ENCODE measurements at regions not wholly inside any gene's neighbourhood (a gene's known extent, or its start where the extent isn't known, plus 50 kb on each side); places are given as distances from the start of the nearest gene placed in this dataset.

DNA sequence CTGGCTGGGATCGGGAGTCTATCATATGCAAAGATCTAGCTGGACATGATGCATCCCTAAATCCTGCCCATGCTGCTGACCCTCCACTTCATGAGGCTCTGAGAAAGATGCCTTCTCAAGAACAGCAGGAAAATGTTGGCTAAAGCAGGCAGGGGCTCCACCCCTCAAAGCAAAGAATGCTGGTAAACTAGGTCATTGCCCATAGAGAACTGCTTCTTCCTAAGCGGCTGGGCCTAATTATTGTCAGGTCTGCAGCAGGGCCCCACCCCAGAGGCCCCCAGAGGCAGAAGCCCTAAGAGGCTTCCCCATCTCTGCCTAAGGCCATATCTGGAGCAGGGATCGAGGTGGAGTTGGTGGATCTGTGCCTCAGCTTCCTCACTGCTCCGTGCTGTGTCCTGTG is 447.4 kb upstream of the PROK2 start:
- DNase-seq (ENCODE audit: low read depth): no peak

GRCh38 chr3:72231439-72232196 is 446.7 kb upstream of the PROK2 start:
- DNase-seq (ENCODE audit: low read depth): no peak

DNA sequence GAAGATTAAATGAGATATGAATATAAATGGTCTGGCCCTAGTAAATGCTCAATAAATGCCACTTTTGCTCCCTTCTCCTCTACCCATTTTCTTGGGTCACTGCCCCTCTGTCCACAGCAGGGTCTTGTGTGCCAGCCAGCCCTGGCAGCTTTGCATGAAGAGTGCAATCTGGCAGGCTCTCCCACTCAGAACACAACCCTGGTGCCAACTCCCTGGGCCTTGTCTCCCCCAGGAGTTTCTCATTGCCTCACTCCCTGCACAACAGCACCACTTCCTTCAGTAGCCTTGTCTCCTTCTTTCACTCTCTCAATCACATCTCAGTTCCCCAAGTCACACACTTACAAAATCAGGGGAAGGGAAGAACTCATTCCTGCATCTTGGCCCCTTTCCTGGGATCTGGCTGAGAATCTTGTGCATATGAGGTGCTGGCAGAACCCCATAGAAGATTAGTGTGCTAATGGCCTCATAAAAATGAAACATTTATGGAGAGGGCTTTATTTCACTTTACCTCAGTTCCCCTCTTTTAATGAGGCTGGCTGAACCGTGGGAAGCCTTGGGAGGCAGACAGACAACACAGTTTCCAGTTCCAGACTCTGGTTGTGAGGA is 445.9 kb upstream of the PROK2 start:
- no peak for DNase-seq (ENCODE audit: low read depth)

GRCh38 chr3:72229952-72230351 is 445.0 kb upstream of the PROK2 start:
- no peak for DNase-seq (ENCODE audit: low read depth)

GRCh38 chr3:72227486-72228070 is 442.6 kb upstream of the PROK2 start:
- no peak for DNase-seq (ENCODE audit: low read depth)

DNA sequence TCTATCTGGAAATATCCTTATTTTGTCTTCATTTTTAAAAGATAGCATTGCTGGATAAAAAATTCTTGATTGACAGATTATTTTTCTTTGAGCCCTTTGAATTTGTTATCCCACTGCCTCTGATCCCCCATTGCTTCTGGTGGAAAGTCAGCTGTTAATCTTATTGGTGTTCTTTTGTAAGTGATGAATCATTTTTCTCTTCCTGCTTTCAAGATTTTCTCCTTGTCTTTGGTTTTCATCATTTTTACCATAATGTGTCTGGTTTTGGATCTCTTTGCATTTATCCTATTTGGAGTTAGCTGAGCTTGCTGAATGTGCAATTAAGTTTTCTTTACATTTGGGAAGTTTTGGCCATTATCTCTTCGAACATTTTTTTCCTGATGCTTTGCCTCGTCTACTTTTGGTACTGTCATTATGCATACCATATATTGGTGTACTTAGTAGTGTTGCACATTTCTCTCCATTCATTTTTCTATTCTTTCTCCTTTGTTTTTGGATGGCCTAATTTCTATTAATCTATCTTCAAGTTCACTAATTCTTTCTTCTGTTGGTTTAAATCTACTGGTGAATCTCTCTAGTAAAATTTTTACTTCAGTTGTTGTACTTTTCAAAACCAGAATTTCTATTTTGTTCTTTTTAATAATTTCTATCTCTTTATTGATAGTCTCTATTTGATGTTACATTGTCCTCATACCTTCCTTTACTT is 440.0 kb upstream of the PROK2 start:
- no peak for DNase-seq (ENCODE audit: low read depth)

DNA sequence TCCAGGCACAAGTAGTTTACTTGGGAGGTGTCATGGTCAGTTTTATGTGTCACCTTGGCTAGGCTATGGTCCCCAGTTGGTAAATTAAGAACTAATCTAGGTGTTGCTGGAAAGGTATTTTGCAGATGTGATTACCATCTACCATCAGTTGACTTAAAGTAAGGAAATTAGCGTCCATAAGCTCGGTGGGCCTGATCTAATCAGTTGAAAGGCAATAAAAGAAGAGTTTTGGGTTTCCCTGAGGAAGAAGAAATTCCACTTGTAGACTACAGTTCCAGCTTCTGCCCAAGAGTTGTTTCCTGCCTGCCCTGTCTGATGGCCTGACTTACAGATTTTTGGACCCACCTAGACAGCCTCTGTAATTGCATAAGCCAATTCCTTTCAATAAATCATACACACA is 438.7 kb upstream of the PROK2 start:
- DNase-seq (ENCODE audit: low read depth): no peak

DNA sequence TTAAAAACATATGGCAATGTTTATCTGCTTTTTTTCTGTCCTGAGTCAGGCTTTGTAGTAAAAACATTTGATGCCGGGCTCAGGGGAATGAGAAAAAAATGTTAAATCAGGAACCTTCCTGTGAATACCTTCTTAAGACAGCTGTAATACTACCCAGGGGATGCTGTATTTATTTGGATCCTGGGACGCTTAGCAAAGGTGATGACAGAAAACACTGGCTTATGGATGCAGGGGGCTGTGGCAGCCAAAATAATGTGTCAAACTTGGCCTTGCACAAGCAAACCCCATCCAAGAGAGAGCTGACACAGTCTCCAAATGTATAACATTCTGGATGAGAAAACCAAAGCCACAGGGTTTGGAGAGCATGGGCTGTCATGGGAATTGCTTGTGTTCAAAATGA is 438.2 kb upstream of the PROK2 start:
- DNase-seq (ENCODE audit: low read depth): no peak

- no peak for DNase-seq (ENCODE audit: low read depth)
Observed at GRCh38 chr3:72222410-72222809, 437.5 kb upstream of the PROK2 start.

GRCh38 chr3:72220946-72221345 is 436.0 kb upstream of the PROK2 start:
- DNase-seq (ENCODE audit: low read depth): no peak

DNA sequence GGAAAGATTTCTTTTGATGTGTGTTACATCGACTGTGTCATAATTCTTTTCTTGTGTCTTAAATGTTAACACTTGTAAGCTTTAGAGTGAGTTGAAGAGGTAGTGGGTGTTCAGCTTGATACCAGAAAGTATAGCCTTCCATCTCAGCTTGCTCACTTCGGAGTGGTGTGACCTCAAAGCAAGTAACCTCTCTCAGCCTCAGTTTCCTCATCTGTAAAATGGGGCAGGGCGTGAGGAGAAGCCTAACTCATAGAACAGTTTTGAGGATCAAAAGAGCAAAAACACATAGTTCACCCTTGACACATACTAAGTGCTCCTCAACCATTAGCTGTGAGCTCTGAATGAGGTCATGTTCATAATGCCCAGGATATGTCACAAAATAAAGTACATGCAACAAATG is 434.8 kb upstream of the PROK2 start:
- no peak for DNase-seq (ENCODE audit: low read depth)

- no peak for DNase-seq (ENCODE audit: low read depth)
Observed at GRCh38 chr3:72217570-72217969, 432.6 kb upstream of the PROK2 start.

- DNase-seq (ENCODE audit: low read depth): no peak
Observed at GRCh38 chr3:72214066-72214951, 429.4 kb upstream of the PROK2 start.

GRCh38 chr3:72213296-72214065 is 428.5 kb upstream of the PROK2 start:
- no peak for DNase-seq (ENCODE audit: low read depth)

DNA sequence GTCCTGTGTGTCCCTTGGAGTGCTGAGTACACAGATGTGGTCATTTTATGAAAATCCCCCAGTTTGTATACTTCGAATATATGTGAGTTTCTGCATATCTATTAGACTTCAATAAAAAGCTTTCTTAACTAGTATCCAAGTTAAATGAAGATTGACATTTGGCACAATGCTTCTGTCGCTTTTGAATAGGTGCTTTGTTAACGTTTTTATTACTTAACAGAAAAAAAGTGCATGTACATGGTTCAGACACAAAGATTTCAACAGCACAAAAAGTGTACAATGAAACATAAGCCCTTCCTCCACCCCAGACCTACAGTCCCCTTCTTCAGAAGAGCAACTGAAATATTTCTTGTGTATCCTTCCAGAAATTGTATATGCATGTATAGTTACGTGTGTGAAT is 427.4 kb upstream of the PROK2 start:
- no peak for DNase-seq (ENCODE audit: low read depth)

DNA sequence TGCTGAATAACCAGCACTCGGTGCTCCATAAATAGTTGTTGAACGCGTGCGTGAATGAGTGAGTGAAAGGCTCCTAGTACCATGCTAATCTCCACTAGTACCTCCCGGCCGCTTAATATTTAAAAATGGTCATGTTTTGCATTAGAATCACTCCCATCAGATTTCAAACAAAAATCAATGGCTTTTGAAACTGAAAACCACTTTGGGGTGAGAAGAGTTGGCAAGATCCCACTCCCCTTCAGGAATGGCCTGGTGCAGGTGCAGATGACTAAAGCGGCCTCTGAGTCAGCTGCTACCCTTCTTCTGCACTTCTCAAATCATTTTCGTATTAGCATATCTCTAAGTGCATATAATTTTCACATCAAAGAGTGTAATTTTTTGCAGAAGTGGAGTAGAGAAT is 425.3 kb upstream of the PROK2 start:
- DNase-seq (ENCODE audit: low read depth): no peak

- no peak for DNase-seq (ENCODE audit: low read depth)
Observed at GRCh38 chr3:72205297-72205826, 420.4 kb upstream of the PROK2 start.

DNA sequence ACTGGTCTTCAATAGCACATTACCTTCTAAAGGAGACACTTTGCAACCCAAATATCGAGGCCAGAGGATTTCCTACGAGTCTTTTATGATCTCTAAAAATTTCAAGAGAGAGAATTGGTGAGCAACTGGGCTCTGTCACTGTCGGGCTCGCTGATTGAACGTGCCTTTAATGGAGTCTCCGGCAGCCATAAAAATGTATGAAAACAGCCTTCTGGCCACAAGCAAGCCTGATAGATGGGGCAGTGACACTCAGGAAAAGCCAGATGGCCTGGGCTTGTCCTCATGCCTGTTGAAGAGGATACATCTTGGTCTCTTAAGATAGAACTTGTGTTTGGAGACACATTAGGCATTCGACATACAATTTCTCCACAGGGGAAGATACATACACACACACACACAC is 419.5 kb upstream of the PROK2 start:
- DNase-seq (ENCODE audit: low read depth): no peak

DNA sequence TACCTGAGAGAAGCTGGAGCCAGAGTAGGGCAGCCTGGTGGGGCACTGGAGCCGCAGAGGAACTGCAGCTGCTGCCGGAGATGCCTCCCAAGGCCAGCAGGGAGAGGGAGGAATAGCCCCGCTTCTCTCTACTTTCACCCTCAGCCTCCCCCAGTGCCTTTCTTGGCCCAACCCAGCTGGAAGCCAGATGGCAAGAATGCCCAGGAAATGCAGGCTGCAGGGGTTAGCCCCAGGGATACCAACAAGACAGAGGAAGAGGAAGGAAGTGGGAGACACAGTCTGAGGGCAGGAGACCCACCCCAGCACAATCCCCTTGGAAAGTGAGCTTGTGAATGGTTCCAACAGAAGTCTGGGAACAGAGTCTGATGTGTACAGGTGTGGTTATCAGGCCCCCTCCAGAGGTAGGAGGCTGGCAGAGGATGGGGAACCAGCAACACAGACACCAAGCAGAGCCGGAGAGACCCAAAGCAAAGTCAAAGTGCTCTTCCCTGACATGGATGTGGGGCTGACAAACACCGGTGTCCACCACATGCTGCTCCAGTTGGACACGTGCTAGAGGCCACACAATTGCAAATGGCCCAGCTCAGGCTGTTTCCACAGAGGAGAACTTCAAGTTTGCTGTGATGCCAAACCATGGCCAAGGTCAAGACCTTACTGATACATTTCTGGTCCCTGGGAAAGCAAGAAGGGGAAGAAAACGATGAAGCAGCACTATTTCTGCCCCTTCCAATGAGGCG is 418.8 kb upstream of the PROK2 start:
- DNase-seq (ENCODE audit: low read depth): no peak

DNA sequence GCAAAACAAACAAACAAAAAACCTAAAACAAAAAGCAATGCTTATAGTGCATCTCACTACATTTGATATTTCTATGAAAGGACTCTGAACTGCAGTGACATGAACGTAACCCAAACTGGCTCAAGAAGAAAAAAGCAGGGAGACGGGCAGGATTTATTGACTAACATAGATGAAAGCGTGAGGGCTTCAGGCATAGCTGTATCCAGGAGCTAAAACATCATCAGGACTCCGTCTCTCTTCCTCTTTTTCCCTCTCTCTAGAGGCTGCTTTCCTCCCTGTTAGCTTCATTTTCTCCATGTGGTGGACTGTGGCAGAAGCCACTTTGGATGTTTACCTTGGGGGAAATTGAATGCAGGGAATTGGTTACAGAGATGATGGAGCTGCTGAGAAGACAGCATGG is 418.2 kb upstream of the PROK2 start:
- DNase-seq (ENCODE audit: low read depth): no peak

Measured in stimulated activated CD4-positive, alpha-beta T cell treated with anti-CD3 and anti-CD28 coated beads, Interleukin-2, amount 100 ng/mL, for 4 hours (primary cell).